ENCODE measurements at regions not wholly inside any gene's neighbourhood (a gene's known extent, or its start where the extent isn't known, plus 50 kb on each side); places are given as distances from the start of the nearest gene placed in this dataset.

DNA sequence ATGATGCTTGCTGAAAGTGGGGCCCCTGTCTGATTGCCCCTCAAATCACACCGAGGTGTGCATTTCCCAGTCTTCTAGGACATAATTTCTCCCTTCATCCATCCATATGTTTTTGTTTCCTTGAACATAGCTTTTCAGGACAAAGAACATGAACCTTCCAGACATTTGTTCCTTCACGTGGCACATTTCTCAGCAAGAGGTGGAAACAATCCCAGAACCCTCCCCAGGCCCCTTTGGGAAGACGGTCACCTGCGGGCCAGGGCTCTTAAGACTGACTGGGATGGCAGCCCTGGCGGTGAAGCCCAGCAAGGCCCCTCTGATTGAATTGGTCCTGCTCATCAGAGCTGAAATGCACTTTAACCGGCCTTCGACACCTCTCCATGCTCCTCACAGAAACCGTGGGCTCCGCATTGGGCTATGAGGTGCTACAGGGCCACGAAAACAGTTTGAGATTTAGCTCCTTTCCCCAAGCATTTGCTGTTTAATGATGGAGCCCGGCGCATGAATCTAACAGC, 522.5 kb upstream of the DPP6 start:
- no peaks in the 10 kb centered on the region for H3K36me3 ChIP-seq
- DNase-seq = no peak
- no peak for TF ChIP-seq POLR2AphosphoS5 (IDR thresholded peaks at IDR 0.05)
- no peak for TF ChIP-seq POLR2A (IDR thresholded peaks at IDR 0.05)
- TF ChIP-seq, protein P1, sequence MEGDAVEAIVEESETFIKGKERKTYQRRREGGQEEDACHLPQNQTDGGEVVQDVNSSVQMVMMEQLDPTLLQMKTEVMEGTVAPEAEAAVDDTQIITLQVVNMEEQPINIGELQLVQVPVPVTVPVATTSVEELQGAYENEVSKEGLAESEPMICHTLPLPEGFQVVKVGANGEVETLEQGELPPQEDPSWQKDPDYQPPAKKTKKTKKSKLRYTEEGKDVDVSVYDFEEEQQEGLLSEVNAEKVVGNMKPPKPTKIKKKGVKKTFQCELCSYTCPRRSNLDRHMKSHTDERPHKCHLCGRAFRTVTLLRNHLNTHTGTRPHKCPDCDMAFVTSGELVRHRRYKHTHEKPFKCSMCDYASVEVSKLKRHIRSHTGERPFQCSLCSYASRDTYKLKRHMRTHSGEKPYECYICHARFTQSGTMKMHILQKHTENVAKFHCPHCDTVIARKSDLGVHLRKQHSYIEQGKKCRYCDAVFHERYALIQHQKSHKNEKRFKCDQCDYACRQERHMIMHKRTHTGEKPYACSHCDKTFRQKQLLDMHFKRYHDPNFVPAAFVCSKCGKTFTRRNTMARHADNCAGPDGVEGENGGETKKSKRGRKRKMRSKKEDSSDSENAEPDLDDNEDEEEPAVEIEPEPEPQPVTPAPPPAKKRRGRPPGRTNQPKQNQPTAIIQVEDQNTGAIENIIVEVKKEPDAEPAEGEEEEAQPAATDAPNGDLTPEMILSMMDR (IDR thresholded peaks at IDR 0.05 in 8 of 11, conservative IDR thresholded peaks at IDR 0.05 in 3 of 11) = no peak
- no peaks in the 10 kb centered on the region for H3K27me3 ChIP-seq (replicated peaks in 1 of 7)
- H3K27ac ChIP-seq = no peak overlapping the region
- no peaks in the 10 kb centered on the region for H3K4me1 ChIP-seq
- intact Hi-C loops (cut with DNase I; ENCODE audit: low total_unique reads) = no loop called here
- H3K9me3 ChIP-seq = peaks cover 0 to 25% (median 0%) of the 10 kb centered on the region in 8 donors
- no peak overlapping the region for H3K4me3 ChIP-seq
- 85 to 90% (median 88%) methylated on average over 12 of the region's 12 CpGs for WGBS, 5 donors

DNA sequence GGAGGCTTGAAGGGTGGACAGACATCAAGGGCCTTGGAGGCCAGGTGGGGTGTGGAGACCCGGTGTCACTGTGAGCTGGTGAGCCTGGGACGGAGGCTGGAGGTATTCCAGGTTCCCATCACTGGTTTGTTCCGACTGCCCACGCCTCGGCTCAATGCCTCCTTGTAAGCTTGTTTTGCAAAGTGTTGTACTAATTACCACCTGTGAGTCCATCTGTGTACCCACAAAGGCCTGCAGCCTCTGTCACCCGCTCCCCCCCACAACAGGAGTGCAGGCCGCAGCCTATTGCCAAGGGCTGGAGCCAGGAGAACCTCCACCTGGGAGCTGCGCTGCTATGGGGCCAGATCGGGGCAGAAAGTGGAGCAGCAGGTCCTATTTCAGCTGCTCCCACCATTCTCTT, 521.8 kb upstream of the DPP6 start:
- no peak for DNase-seq
- no peaks in the 10 kb centered on the region for H3K4me1 ChIP-seq
- H3K4me3 ChIP-seq = no peak overlapping the region
- no peaks in the 10 kb centered on the region for H3K27me3 ChIP-seq (replicated peaks in 1 of 7)
- intact Hi-C loops (cut with DNase I; ENCODE audit: low total_unique reads) = no loop called here
- H3K36me3 ChIP-seq = no peaks in the 10 kb centered on the region
- TF ChIP-seq, protein P1 (IDR thresholded peaks at IDR 0.05 in 8 of 11, conservative IDR thresholded peaks at IDR 0.05 in 3 of 11) = no peak
- TF ChIP-seq POLR2AphosphoS5 (IDR thresholded peaks at IDR 0.05) (no peak), POLR2A (IDR thresholded peaks at IDR 0.05) (no peak)
- no peak overlapping the region for H3K27ac ChIP-seq
- peaks cover 0 to 25% (median 0%) of the 10 kb centered on the region in 8 donors for H3K9me3 ChIP-seq
- WGBS, 5 donors = 85 to 96% (median 92%) methylated on average over 9 of the region's 9 CpGs

DNA sequence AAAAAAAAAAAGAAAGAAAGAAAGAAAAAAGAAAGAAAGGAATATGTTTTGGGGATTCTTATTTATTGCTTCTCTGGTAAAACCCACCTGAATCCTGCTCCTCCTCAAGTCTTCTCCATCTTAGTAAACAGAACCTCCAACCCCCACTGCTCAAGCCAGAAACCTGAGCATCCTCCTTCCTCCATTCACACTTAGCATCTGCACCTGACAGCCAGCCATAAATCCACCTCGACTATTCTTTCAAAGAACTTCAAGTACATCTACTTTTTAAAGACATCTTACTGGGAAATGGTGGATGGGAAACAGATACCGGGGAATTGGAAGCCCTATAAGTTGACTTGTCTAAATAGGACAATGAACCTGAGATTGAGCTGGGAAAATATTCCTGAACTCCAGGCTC, 519.9 kb upstream of the DPP6 start:
- Histone ChIP-seq H3K4me3 (no peak overlapping the region), H3K4me1 (no peaks in the 10 kb centered on the region), H3K36me3 (no peaks in the 10 kb centered on the region), H3K27me3 (replicated peaks in 1 of 7) (no peaks in the 10 kb centered on the region), H3K27ac (no peak overlapping the region), H3K9me3 (peaks cover 0 to 25% (median 0%) of the 10 kb centered on the region in 8 donors)
- intact Hi-C loops (cut with DNase I; ENCODE audit: low total_unique reads) = no loop called here
- DNase-seq = no peak
- TF ChIP-seq, protein P1 (IDR thresholded peaks at IDR 0.05 in 8 of 11, conservative IDR thresholded peaks at IDR 0.05 in 3 of 11) = no peak
- TF ChIP-seq POLR2A (IDR thresholded peaks at IDR 0.05) (no peak), POLR2AphosphoS5 (IDR thresholded peaks at IDR 0.05) (no peak)
- WGBS, 5 donors = 77 to 89% (median 82%) methylated on average over 2 of the region's 2 CpGs

DNA sequence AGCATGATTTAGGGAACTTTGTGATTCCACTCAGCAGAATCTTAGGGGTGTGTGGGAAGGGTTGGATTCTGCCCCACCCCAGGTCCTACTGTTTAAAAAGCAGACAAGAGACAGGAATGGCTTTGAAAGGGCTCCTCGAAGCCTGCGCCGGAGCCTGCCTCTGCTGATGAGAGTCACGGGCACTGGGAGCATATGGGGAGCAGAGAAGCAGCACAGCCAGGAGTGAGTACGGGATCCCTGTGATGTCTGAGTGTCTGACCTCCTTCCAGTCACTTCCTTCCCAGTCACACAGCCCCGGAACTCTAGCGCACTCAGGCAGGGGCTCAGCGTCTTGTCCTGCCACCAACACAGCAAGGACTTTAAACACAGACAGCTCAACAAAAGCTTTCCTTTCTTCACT, 514.9 kb upstream of the DPP6 start:
- no peak overlapping the region for H3K4me3 ChIP-seq
- H3K4me1 ChIP-seq = no peaks in the 10 kb centered on the region
- TF ChIP-seq POLR2A (IDR thresholded peaks at IDR 0.05) = no peak
- TF ChIP-seq POLR2AphosphoS5 (IDR thresholded peaks at IDR 0.05) = no peak
- no peaks in the 10 kb centered on the region for H3K27me3 ChIP-seq (replicated peaks in 1 of 7)
- no peak for DNase-seq
- WGBS, 5 donors = 55 to 70% (median 61%) methylated on average over 8 of the region's 8 CpGs
- H3K9me3 ChIP-seq = peaks cover 0 to 12% (median 0%) of the 10 kb centered on the region in 8 donors
- no peak overlapping the region for H3K27ac ChIP-seq
- intact Hi-C loops (cut with DNase I; ENCODE audit: low total_unique reads) = no loop called here
- H3K36me3 ChIP-seq = no peaks in the 10 kb centered on the region

DNA sequence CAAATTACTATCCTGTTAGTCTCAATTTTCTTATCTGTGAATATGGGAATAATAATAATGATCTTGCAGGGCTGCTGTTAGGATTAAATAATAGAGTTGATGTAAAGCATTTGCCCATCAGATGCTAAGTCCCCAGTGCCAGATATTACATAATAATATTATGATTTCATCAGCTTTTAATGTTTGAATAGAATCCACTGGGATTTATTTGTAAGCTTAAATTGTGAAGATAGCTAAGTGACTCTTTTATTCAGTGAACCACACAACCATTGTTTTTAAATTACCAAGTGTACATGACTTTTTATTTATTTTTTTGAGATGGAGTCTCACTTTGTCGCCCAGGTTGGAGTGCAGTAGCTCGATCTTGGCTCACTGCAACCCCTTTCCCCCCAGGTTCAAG, 510.3 kb upstream of the DPP6 start:
- H3K27me3 ChIP-seq (replicated peaks in 1 of 7) = no peaks in the 10 kb centered on the region
- DNase-seq = no peak
- no peak overlapping the region for H3K27ac ChIP-seq
- intact Hi-C loops (cut with DNase I; ENCODE audit: low total_unique reads) = no loop called here
- no peaks in the 10 kb centered on the region for H3K4me1 ChIP-seq
- TF ChIP-seq, protein P1 (IDR thresholded peaks at IDR 0.05 in 8 of 11, conservative IDR thresholded peaks at IDR 0.05 in 3 of 11) = no peak
- TF ChIP-seq POLR2AphosphoS5 (IDR thresholded peaks at IDR 0.05) = no peak
- no peak for TF ChIP-seq POLR2A (IDR thresholded peaks at IDR 0.05)
- H3K36me3 ChIP-seq = no peaks in the 10 kb centered on the region
- 76 to 93% (median 90%) methylated on average over 2 of the region's 2 CpGs for WGBS, 5 donors
- H3K4me3 ChIP-seq = no peak overlapping the region
- H3K9me3 ChIP-seq = peaks cover 0 to 6% (median 0%) of the 10 kb centered on the region in 8 donors

Data from spleen (tissue), 11 donors.